GM12878 (cell line): ENCODE measurements at regions not wholly inside any gene's neighbourhood (a gene's known extent, or its start where the extent isn't known, plus 50 kb on each side); places are given as distances from the start of the nearest gene placed in this dataset.

ENCODE experiments used
- ATAC-seq: fragments of 200-7000 bp; cut with Tn5 transposase; 3 replicates; pipeline ENCODE4 v1.9.1; 2020; ENCODE audit warnings: mild to moderate bottlenecking, moderate library complexity
- BruUV-seq: library from RNA; stranded (reverse); fragments of 400-500 nt; replicated peaks from 2 replicates; lab custom pipeline; 2021; lab: Mats Ljungman, UMichigan
- CTCF ChIA-PET: fragments of 300-600 bp; sonication (Branson Sonifier 250); formaldehyde crosslinking; extraction: SDS; loops from one replicate; lab custom pipeline; 2021; ENCODE audit warnings: inconsistent platforms; lab: Yijun Ruan, JAX
- POLR2A ChIA-PET: fragments of 350-600 bp; formaldehyde crosslinking; extraction: SDS; loops from one replicate; lab custom pipeline; 2021; ENCODE audit warnings: inconsistent platforms; lab: Charles Lee
- RAD21 ChIA-PET: fragments of 300-600 bp; sonication (Branson Sonifier 250); formaldehyde crosslinking; loops from one replicate; lab custom pipeline; 2023; ENCODE audit warnings: antibody characterized with exemption; ENCODE audit not compliant: unreplicated experiment; lab: Charles Lee
- SMC1A ChIA-PET: fragments of 300-600 bp; sonication (Branson Sonifier 250); formaldehyde crosslinking; loops from one replicate; lab custom pipeline; 2023; ENCODE audit not compliant: unreplicated experiment, uncharacterized antibody; lab: Charles Lee
- DNase-seq: peaks from one replicate; pipeline ENCODE4 v3.0.0-alpha.2; 2011; ENCODE audit warnings: low read depth, low spot score
- FAIRE-seq: peaks from 3 replicates; lab custom pipeline; 2011; peaks lifted over from hg19 to GRCh38; lab: Jason Lieb, UNC
- H2AFZ ChIP-seq: 2 replicates; pipeline ENCODE4 v1.6.0; 2011; ENCODE audit warnings: low read depth, low read length, control low read depth; ENCODE audit not compliant: control insufficient read depth
- H3K27ac ChIP-seq: 2 replicates; pipeline ENCODE4 v1.5.1; 2011; ENCODE audit warnings: control low read depth; ENCODE audit not compliant: control insufficient read depth, insufficient read depth
- H3K27me3 ChIP-seq, 2 experiments: replicated peaks in 1 of 2; 2 replicates each; pipeline versions ENCODE4 v1.6.0 to v1.6.1; 2011; ENCODE audit warnings: low read length in 1 of 2; ENCODE audit not compliant: control insufficient read depth in 2 of 2, insufficient read depth in 2 of 2
- H3K36me3 ChIP-seq, 2 experiments: 2 replicates each; pipeline ENCODE4 v1.5.1; 2011; ENCODE audit warnings: low read length in 1 of 2; ENCODE audit not compliant: control insufficient read depth in 2 of 2, insufficient read depth in 2 of 2
- H3K4me1 ChIP-seq: 2 replicates; pipeline ENCODE4 v1.6.1; 2011; ENCODE audit warnings: mild to moderate bottlenecking, low read length, moderate library complexity, mixed read lengths; ENCODE audit not compliant: control insufficient read depth, insufficient read depth
- H3K4me2 ChIP-seq: 2 replicates; pipeline ENCODE4 v1.6.0; 2011; ENCODE audit warnings: control low read depth; ENCODE audit not compliant: control insufficient read depth, insufficient read depth
- H3K4me3 ChIP-seq: fragments of 200-600 bp; sonication (generic); 2 replicates; pipeline ENCODE4 v1.5.1; 2016
- H3K79me2 ChIP-seq: 2 replicates; pipeline ENCODE4 v1.6.0; 2011; ENCODE audit warnings: low read length; ENCODE audit not compliant: control insufficient read depth, insufficient read depth
- H3K9ac ChIP-seq: 2 replicates; pipeline ENCODE4 v1.8.0; 2011; ENCODE audit warnings: low read length, control low read depth, mixed read lengths; ENCODE audit not compliant: control insufficient read depth, insufficient read depth
- H3K9me3 ChIP-seq: replicated peaks from 3 replicates; pipeline ENCODE4 v1.5.1; 2011; ENCODE audit warnings: mild to moderate bottlenecking, low read length; ENCODE audit not compliant: control insufficient read depth, insufficient read depth
- H4K20me1 ChIP-seq: 2 replicates; pipeline ENCODE4 v1.6.0; 2011; ENCODE audit not compliant: control insufficient read depth, insufficient read depth
- ATF2 ChIP-seq: IDR thresholded peaks from 2 replicates; pipeline ENCODE4 v1.6.1; 2012; ENCODE audit warnings: low read length, inconsistent platforms
- HCFC1 ChIP-seq: fragments of 150-350 bp; IDR thresholded peaks from 2 replicates; pipeline ENCODE4 v1.6.1; 2014; ENCODE audit warnings: low read length
- HDAC6 ChIP-seq: fragments of 200-600 bp; sonication (generic); IDR thresholded peaks from one replicate; pipeline ENCODE4 v1.8.0; 2017; ENCODE audit warnings: antibody characterized with exemption; ENCODE audit not compliant: unreplicated experiment
- IRF3 ChIP-seq: fragments of 450-650 bp; IDR thresholded peaks from 2 replicates; pipeline ENCODE4 v1.6.1; 2014; ENCODE audit warnings: mild to moderate bottlenecking
- NR2C1 ChIP-seq: fragments of 450-650 bp; IDR thresholded peaks from 2 replicates; pipeline ENCODE4 v1.6.1; 2017; ENCODE audit warnings: antibody characterized with exemption, mild to moderate bottlenecking, moderate library complexity
- RUNX3 ChIP-seq: IDR thresholded peaks from 2 replicates; pipeline ENCODE4 v1.6.1; 2012; ENCODE audit warnings: low read length, inconsistent platforms
- STAT3 ChIP-seq: IDR thresholded peaks from 2 replicates; pipeline ENCODE4 v1.6.1; 2011; ENCODE audit warnings: low read depth, low read length, improper control_type of control experiment
- ZZZ3 ChIP-seq: IDR thresholded peaks from 2 replicates; pipeline ENCODE4 v1.6.1; 2011; ENCODE audit warnings: low read depth; ENCODE audit not compliant: control insufficient read depth, insufficient read length
- WGBS: methylation state at CpG from one replicate; pipeline ENCODE4 v1.1.6; 2016; ENCODE audit warnings: low lambda C conversion rate; ENCODE audit not compliant: insufficient replicate concordance, insufficient coverage; ENCODE audit errors: missing lambda C conversion rate; 5-methylcytosine and 5-hydroxymethylcytosine counted together
- in situ Hi-C: fragments of 300-500 bp; cut with MboI; formaldehyde crosslinking; loops from 9 replicates; pipeline ENCODE4 v1.14.3; 2018; ENCODE audit warnings: mixed read lengths
- intact Hi-C: fragments of 100-400 bp; cut with micrococcal nuclease; formaldehyde crosslinking; loops from one replicate; pipeline ENCODE4 v1.14.2; 2022; ENCODE audit not compliant: unreplicated experiment
- TF ChIP-seq, protein P1 (sequence below): fragments of 450-650 bp; formaldehyde crosslinking; IDR thresholded peaks from 2 replicates; pipeline ENCODE4 v1.5.0; 2022; ENCODE audit warnings: mild to moderate bottlenecking, missing genetic modification characterization
- TF ChIP-seq, protein P2 (sequence below): fragments of 450-650 bp; IDR thresholded peaks from 2 replicates; pipeline ENCODE4 v1.6.1; 2017; ENCODE audit warnings: borderline replicate concordance

GRCh38 chr22:49462795-49463194, 364.9 kb downstream of the BRD1 start:
- FAIRE-seq: no peak
- intact Hi-C loops: no loop called here
- no peak overlapping the region for H3K4me2 ChIP-seq
- DNase-seq: no peak
- CTCF ChIA-PET: no interaction called here
- no peaks in the 10 kb centered on the region for H3K36me3 ChIP-seq
- TF ChIP-seq, protein P1, sequence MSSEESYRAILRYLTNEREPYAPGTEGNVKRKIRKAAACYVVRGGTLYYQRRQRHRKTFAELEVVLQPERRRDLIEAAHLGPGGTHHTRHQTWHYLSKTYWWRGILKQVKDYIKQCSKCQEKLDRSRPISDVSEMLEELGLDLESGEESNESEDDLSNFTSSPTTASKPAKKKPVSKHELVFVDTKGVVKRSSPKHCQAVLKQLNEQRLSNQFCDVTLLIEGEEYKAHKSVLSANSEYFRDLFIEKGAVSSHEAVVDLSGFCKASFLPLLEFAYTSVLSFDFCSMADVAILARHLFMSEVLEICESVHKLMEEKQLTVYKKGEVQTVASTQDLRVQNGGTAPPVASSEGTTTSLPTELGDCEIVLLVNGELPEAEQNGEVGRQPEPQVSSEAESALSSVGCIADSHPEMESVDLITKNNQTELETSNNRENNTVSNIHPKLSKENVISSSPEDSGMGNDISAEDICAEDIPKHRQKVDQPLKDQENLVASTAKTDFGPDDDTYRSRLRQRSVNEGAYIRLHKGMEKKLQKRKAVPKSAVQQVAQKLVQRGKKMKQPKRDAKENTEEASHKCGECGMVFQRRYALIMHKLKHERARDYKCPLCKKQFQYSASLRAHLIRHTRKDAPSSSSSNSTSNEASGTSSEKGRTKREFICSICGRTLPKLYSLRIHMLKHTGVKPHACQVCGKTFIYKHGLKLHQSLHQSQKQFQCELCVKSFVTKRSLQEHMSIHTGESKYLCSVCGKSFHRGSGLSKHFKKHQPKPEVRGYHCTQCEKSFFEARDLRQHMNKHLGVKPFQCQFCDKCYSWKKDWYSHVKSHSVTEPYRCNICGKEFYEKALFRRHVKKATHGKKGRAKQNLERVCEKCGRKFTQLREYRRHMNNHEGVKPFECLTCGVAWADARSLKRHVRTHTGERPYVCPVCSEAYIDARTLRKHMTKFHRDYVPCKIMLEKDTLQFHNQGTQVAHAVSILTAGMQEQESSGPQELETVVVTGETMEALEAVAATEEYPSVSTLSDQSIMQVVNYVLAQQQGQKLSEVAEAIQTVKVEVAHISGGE (CRISPR knock-in tag): no peak
- no peak for TF ChIP-seq ZZZ3
- no peak for TF ChIP-seq RUNX3
- POLR2A ChIA-PET: no interaction called here
- no peak overlapping the region for H2AFZ ChIP-seq
- RAD21 ChIA-PET: no interaction called here
- no peak overlapping the region for H3K9ac ChIP-seq
- no peak overlapping the region for H3K27ac ChIP-seq
- no peaks in the 10 kb centered on the region; the same call in 2 of the 3 replicates for H3K9me3 ChIP-seq
- SMC1A ChIA-PET: no interaction called here
- no peaks in the 10 kb centered on the region for H3K79me2 ChIP-seq
- 71% methylated on average over 20 of the region's 20 CpGs for WGBS
- in situ Hi-C loops: no loop called here
- ATAC-seq: no peak
- H3K27me3 ChIP-seq: no peaks in the 10 kb centered on the region
- no peak overlapping the region for H3K4me3 ChIP-seq
- H4K20me1 ChIP-seq: no peaks in the 10 kb centered on the region
- no TSS peak for BruUV-seq
- no peaks in the 10 kb centered on the region for H3K4me1 ChIP-seq

DNA sequence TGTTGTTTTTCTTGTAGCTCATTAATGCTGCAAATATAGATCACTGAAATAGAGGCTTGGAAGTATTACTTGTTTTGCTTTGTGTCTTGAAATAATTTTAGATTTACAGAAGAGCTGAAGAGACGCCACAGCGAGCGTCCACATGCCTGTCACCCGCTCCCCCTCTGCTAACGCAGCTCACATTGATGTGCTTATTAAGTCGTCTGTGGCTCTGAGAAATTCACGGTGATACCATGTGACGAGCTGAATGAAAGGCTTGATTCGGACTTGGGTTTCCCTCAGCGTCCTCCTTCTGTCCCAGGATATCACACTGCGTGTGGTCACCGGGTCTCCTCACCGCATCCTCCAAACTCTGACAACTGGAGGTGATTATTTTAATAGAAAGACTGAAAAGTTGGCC, 365.4 kb downstream of the BRD1 start:
- SMC1A ChIA-PET: no interaction called here
- 92% methylated on average over 13 of the region's 13 CpGs for WGBS
- BruUV-seq: no TSS peak
- TF ChIP-seq HCFC1: no peak
- TF ChIP-seq HDAC6: no peak
- no peak for TF ChIP-seq IRF3
- TF ChIP-seq NR2C1: no peak
- no peak for TF ChIP-seq ATF2
- TF ChIP-seq, protein P2, sequence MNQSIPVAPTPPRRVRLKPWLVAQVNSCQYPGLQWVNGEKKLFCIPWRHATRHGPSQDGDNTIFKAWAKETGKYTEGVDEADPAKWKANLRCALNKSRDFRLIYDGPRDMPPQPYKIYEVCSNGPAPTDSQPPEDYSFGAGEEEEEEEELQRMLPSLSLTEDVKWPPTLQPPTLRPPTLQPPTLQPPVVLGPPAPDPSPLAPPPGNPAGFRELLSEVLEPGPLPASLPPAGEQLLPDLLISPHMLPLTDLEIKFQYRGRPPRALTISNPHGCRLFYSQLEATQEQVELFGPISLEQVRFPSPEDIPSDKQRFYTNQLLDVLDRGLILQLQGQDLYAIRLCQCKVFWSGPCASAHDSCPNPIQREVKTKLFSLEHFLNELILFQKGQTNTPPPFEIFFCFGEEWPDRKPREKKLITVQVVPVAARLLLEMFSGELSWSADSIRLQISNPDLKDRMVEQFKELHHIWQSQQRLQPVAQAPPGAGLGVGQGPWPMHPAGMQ: no peak
- no peak for TF ChIP-seq STAT3

More for the DNA sequence above, 365.4 kb downstream of the BRD1 start:
- RAD21 ChIA-PET: no interaction called here
- FAIRE-seq (no peak), DNase-seq (no peak), ATAC-seq (no peak)
- Histone ChIP-seq H3K4me1 (no peaks in the 10 kb centered on the region), H4K20me1 (no peaks in the 10 kb centered on the region), H3K9me3 (no peaks in the 10 kb centered on the region; the same call in 2 of the 3 replicates), H3K4me2 (no peak overlapping the region), H3K79me2 (no peaks in the 10 kb centered on the region), H3K36me3 (no peaks in the 10 kb centered on the region), H3K4me3 (no peak overlapping the region), H2AFZ (no peak overlapping the region), H3K9ac (no peak overlapping the region), H3K27me3 (no peaks in the 10 kb centered on the region), H3K27ac (no peak overlapping the region)
- POLR2A ChIA-PET: no interaction called here
- in situ Hi-C loops (no loop called here), intact Hi-C loops (no loop called here)
- CTCF ChIA-PET: no interaction called here
